ENCODE measurements at regions not wholly inside any gene's neighbourhood (a gene's known extent, or its start where the extent isn't known, plus 50 kb on each side); places are given as distances from the start of the nearest gene placed in this dataset.

- H3K27me3 ChIP-seq (ENCODE audit: control insufficient read depth, insufficient read depth, low read length): no peaks in the 10 kb centered on the region
- H3K4me3 ChIP-seq (ENCODE audit: low read depth, low read length): no peak overlapping the region
- no peak for TF ChIP-seq CTCF (IDR thresholded peaks at IDR 0.05; ENCODE audit: low read depth, low read length)
- no peaks in the 10 kb centered on the region for H3K9me3 ChIP-seq (ENCODE audit: control insufficient read depth, insufficient read depth, low read length)
- no peak for DNase-seq (ENCODE audit: low read depth, low spot score)
- ChIA-PET CTCF (no interaction called here), POLR2A (no interaction called here)
- H3K27ac ChIP-seq (ENCODE audit: low read depth, low read length): no peak overlapping the region
These were observed 1844.6 kb upstream of the NUDT12 start for GRCh38 chr5:105407200-105407599.

- no peaks in the 10 kb centered on the region for H3K9me3 ChIP-seq (ENCODE audit: control insufficient read depth, insufficient read depth, low read length)
- H3K27ac ChIP-seq (ENCODE audit: low read depth, low read length): no peak overlapping the region
- H3K4me3 ChIP-seq (ENCODE audit: low read depth, low read length): no peak overlapping the region
- no peak for TF ChIP-seq CTCF (IDR thresholded peaks at IDR 0.05; ENCODE audit: low read depth, low read length)
- ChIA-PET POLR2A (no interaction called here), CTCF (no interaction called here)
- no peak for DNase-seq (ENCODE audit: low read depth, low spot score)
- H3K27me3 ChIP-seq (ENCODE audit: control insufficient read depth, insufficient read depth, low read length): no peaks in the 10 kb centered on the region
These were observed 1835.2 kb upstream of the NUDT12 start for GRCh38 chr5:105397749-105398148.

- POLR2A ChIA-PET: no interaction called here
- H3K9me3 ChIP-seq (ENCODE audit: control insufficient read depth, insufficient read depth, low read length): peaks cover 7% of the 10 kb centered on the region; the same call in 1 of the 2 replicates
- H3K27ac ChIP-seq (ENCODE audit: low read depth, low read length): no peak overlapping the region
- H3K27me3 ChIP-seq (ENCODE audit: control insufficient read depth, insufficient read depth, low read length): no peaks in the 10 kb centered on the region
- no peak for TF ChIP-seq CTCF (IDR thresholded peaks at IDR 0.05; ENCODE audit: low read depth, low read length)
- CTCF ChIA-PET: no interaction called here
- DNase-seq (ENCODE audit: low read depth, low spot score): no peak
- H3K4me3 ChIP-seq (ENCODE audit: low read depth, low read length): no peak overlapping the region
These were observed 1830.1 kb upstream of the NUDT12 start for GRCh38 chr5:105392710-105393149.

- CTCF ChIA-PET: no interaction called here
- POLR2A ChIA-PET: no interaction called here
- no peak overlapping the region for H3K4me3 ChIP-seq (ENCODE audit: low read depth, low read length)
These were observed 1829.6 kb upstream of the NUDT12 start for GRCh38 chr5:105392122-105392709.

GRCh38 chr5:105380126-105380525, 1817.5 kb upstream of the NUDT12 start:
- Histone ChIP-seq H3K4me3 (ENCODE audit: low read depth, low read length) (no peak overlapping the region), H3K27me3 (ENCODE audit: control insufficient read depth, insufficient read depth, low read length) (no peaks in the 10 kb centered on the region), H3K9me3 (ENCODE audit: control insufficient read depth, insufficient read depth, low read length) (no peaks in the 10 kb centered on the region; the same call in 1 of the 2 replicates), H3K27ac (ENCODE audit: low read depth, low read length) (no peak overlapping the region)
- TF ChIP-seq CTCF (IDR thresholded peaks at IDR 0.05; ENCODE audit: low read depth, low read length): no peak
- ChIA-PET CTCF (no interaction called here), POLR2A (no interaction called here)
- DNase-seq (ENCODE audit: low read depth, low spot score): no peak

More at GRCh38 chr5:105392122-105392709, 1829.6 kb upstream of the NUDT12 start:
- Histone ChIP-seq H3K27ac (ENCODE audit: low read depth, low read length) (no peak overlapping the region), H3K9me3 (ENCODE audit: control insufficient read depth, insufficient read depth, low read length) (peaks cover 7% of the 10 kb centered on the region; the same call in 1 of the 2 replicates), H3K27me3 (ENCODE audit: control insufficient read depth, insufficient read depth, low read length) (no peaks in the 10 kb centered on the region)
- no peak for TF ChIP-seq CTCF (IDR thresholded peaks at IDR 0.05; ENCODE audit: low read depth, low read length)
- DNase-seq (ENCODE audit: low read depth, low spot score): no peak
